Activated B cell treated with CpG ODN at 0.5 μM for 24 hours (primary cell): ENCODE measurements at regions not wholly inside any gene's neighbourhood (a gene's known extent, or its start where the extent isn't known, plus 50 kb on each side); places are given as distances from the start of the nearest gene placed in this dataset.

Experiments used
- ATAC-seq: fragments of 200-7000 bp; cut with Tn5 transposase; one replicate; pipeline ENCODE4 v1.10.0; 2021; ENCODE audit warnings: low read depth, mild to moderate bottlenecking, moderate library complexity
- CTCF ChIA-PET: fragments of 350-600 bp; sonication (Branson Sonifier 250); formaldehyde crosslinking; loops from one replicate; lab custom pipeline; 2021; ENCODE audit warnings: antibody characterized with exemption; lab: Charles Lee
- POLR2A ChIA-PET: fragments of 350-600 bp; sonication (Branson Sonifier 250); formaldehyde crosslinking; loops from one replicate; lab custom pipeline; 2021; ENCODE audit warnings: antibody characterized with exemption; lab: Charles Lee
- DNase-seq: peaks from one replicate; pipeline ENCODE4 v3.0.0; 2022
- H3K27ac Mint-ChIP-seq: one replicate; pipeline ENCODE4 v1.8.0; 2020; ENCODE audit warnings: mixed read lengths
- H3K27me3 Mint-ChIP-seq: one replicate; pipeline ENCODE4 v1.8.0; 2021; ENCODE audit warnings: mixed read lengths
- H3K36me3 Mint-ChIP-seq: one replicate; pipeline ENCODE4 v1.8.0; 2021; ENCODE audit warnings: low read depth, mixed read lengths
- H3K4me1 Mint-ChIP-seq: one replicate; pipeline ENCODE4 v1.8.0; 2021; ENCODE audit warnings: mixed read lengths
- H3K4me3 Mint-ChIP-seq: one replicate; pipeline ENCODE4 v1.8.0; 2020; ENCODE audit warnings: mild to moderate bottlenecking, mixed read lengths
- H3K9me3 Mint-ChIP-seq: one replicate; pipeline ENCODE4 v1.8.0; 2020; ENCODE audit warnings: mixed read lengths
- intact Hi-C: fragments of 100-400 bp; cut with micrococcal nuclease; formaldehyde crosslinking; loops from one replicate; pipeline ENCODE4 v1.15.1; 2024
- TF ChIP-seq, protein P1 (sequence below): fragments of 200-600 bp; IDR thresholded peaks from one replicate; pipeline ENCODE4 v1.8.0; 2022; ENCODE audit warnings: antibody characterized with exemption, mild to moderate bottlenecking

DNA sequence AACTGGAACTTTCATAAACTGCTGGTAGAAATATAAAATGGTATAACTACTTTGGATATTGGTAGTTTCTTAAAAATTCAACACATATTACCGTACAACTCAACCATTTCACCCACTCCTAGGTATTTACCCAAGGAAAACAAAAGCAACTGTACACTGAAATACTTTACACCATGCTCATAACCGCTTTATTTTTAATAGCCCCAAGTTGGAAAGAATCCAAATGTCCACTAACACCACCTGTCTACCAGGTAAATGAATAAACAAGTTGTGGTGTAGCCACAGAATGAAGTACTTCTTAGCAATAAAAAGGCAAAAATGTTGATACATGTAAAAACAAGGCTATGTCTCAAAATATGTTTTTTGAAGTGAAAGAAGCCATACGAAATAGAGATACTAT is 215.9 kb upstream of the PEX5L start:
- POLR2A ChIA-PET: no interaction called here
- H3K9me3 Mint-ChIP-seq: peaks cover 5% of the 10 kb centered on the region
- no peak overlapping the region for H3K27ac Mint-ChIP-seq
- no peaks in the 10 kb centered on the region for H3K4me1 Mint-ChIP-seq
- ATAC-seq: no peak
- intact Hi-C loops: no loop called here
- CTCF ChIA-PET: no interaction called here
- no peak overlapping the region for H3K4me3 Mint-ChIP-seq
- no peaks in the 10 kb centered on the region for H3K27me3 Mint-ChIP-seq
- TF ChIP-seq, protein P1, sequence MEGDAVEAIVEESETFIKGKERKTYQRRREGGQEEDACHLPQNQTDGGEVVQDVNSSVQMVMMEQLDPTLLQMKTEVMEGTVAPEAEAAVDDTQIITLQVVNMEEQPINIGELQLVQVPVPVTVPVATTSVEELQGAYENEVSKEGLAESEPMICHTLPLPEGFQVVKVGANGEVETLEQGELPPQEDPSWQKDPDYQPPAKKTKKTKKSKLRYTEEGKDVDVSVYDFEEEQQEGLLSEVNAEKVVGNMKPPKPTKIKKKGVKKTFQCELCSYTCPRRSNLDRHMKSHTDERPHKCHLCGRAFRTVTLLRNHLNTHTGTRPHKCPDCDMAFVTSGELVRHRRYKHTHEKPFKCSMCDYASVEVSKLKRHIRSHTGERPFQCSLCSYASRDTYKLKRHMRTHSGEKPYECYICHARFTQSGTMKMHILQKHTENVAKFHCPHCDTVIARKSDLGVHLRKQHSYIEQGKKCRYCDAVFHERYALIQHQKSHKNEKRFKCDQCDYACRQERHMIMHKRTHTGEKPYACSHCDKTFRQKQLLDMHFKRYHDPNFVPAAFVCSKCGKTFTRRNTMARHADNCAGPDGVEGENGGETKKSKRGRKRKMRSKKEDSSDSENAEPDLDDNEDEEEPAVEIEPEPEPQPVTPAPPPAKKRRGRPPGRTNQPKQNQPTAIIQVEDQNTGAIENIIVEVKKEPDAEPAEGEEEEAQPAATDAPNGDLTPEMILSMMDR: no peak
- no peaks in the 10 kb centered on the region for H3K36me3 Mint-ChIP-seq
- no peak for DNase-seq

DNA sequence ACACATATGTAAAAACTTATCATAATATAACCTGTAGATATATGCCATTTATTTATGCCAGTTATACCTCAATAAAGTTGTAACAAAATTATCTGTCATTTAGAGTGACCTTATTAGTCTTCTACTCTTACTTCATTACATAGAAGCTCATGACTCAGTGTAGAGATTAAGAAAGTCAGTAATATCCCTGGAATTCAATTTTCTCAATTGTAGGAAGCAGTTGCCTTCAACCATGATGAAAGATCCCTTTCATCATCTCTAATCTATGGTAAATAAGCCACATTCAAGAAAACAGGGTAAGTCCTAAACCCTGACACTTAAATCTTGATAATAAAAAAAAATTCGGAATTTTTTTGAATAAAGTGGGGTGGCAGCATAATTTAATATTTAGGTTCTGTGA is 216.5 kb upstream of the PEX5L start:
- CTCF ChIA-PET: no interaction called here
- Mint-ChIP-seq H3K4me3 (no peak overlapping the region), H3K9me3 (peaks cover 6% of the 10 kb centered on the region), H3K4me1 (no peaks in the 10 kb centered on the region), H3K27ac (no peak overlapping the region), H3K27me3 (no peaks in the 10 kb centered on the region), H3K36me3 (no peaks in the 10 kb centered on the region)
- no peak for DNase-seq
- ATAC-seq: no peak
- TF ChIP-seq, protein P1: no peak
- intact Hi-C loops: no loop called here
- POLR2A ChIA-PET: no interaction called here

DNA sequence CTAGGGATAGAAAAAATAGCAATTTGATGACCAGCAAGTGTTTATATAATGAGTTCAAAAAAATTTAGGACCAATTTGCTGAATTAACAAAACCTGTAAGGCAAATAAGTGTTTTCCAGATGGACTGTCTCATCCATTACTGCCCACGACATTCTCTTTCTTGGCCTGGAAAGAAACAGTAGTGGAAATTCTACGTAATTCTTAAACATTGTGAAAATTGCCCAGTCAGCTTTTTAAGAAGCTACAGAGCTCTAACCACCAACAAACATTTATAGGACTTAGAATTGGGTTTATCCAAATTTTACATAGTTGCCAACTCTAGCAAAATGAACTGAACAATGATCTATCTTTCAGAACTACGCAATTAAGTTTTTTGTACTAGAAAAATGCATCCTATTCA is 227.7 kb upstream of the PEX5L start:
- H3K27ac Mint-ChIP-seq: no peak overlapping the region
- no peak overlapping the region for H3K4me3 Mint-ChIP-seq
- ATAC-seq (no peak), DNase-seq (no peak)
- intact Hi-C loops: no loop called here
- peaks cover 15% of the 10 kb centered on the region for H3K9me3 Mint-ChIP-seq
- CTCF ChIA-PET: no interaction called here
- H3K36me3 Mint-ChIP-seq: no peaks in the 10 kb centered on the region
- H3K27me3 Mint-ChIP-seq: no peaks in the 10 kb centered on the region
- POLR2A ChIA-PET: no interaction called here
- peaks cover 11% of the 10 kb centered on the region for H3K4me1 Mint-ChIP-seq
- TF ChIP-seq, protein P1: no peak

DNA sequence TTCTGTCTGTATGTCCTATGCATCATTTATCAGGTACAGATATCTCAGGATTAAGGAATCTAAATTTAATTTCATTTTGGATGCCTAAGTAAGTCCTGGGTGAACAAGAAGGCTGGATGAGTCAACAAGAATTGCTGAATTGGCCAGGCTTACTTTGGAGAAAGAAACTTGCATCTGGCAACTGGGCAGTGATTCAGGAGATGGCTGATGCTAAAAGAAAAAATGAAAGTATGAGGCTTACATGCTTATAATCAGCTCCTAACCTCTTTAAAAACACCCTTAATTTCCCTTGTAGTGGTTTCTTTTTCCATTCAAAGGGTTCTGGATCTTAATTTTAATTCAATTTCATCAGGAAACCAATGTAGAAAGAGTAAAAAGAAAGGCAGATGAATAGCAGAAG is 228.8 kb upstream of the PEX5L start:
- Mint-ChIP-seq H3K4me1 (peaks cover 11% of the 10 kb centered on the region), H3K9me3 (peaks cover 7% of the 10 kb centered on the region), H3K4me3 (no peak overlapping the region), H3K27ac (no peak overlapping the region), H3K36me3 (no peaks in the 10 kb centered on the region), H3K27me3 (no peaks in the 10 kb centered on the region)
- ATAC-seq (no peak), DNase-seq (no peak)
- intact Hi-C loops: no loop called here
- TF ChIP-seq, protein P1: no peak
- POLR2A ChIA-PET: no interaction called here
- CTCF ChIA-PET: no interaction called here

DNA sequence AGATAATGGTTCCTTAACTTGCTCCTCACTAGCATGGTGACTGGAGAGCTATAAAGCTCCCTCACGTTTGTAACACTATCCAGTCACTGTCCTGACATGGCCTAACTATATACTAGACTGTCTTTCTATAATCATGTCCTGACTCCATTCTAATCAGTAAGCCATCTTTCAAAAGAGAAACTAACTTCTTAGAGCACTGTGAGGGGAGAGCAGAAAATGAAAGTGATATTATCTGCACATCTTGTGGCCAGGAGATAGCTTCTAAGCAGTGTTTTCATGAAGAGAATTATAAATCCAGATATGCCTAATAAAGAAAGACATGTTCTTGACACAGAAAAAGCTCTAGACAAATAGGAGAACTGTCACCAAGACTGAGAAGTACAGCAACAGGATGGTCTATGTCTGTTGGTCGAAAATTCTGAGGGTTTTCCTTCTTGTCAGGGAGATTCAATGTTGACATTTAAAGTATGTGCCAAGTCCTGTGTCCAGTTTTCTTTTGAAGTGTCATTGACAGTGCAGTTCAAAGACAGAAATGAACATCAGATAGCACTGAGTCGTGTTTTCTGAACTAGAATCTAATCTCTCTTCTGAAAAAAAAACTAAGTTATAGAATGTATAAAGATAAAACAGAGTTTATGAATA is 230.6 kb upstream of the PEX5L start:
- ATAC-seq: no peak
- intact Hi-C loops: no loop called here

More for the DNA sequence above, 230.6 kb upstream of the PEX5L start:
- Mint-ChIP-seq H3K36me3 (no peaks in the 10 kb centered on the region), H3K27me3 (no peaks in the 10 kb centered on the region), H3K4me3 (no peak overlapping the region), H3K27ac (peak overlapping the region; percentile 24), H3K9me3 (peaks cover 3% of the 10 kb centered on the region), H3K4me1 (peaks cover 11% of the 10 kb centered on the region)
- POLR2A ChIA-PET: no interaction called here
- CTCF ChIA-PET: no interaction called here
- DNase-seq: no peak
- TF ChIP-seq, protein P1: no peak
